ENCODE measurements at regions not wholly inside any gene's neighbourhood (a gene's known extent, or its start where the extent isn't known, plus 50 kb on each side); places are given as distances from the start of the nearest gene placed in this dataset.

- no peak for DNase-seq
- CTCF ChIA-PET: interaction anchor here (0.6 to 3.2 kb wide), 5 partner anchors 9 to 665 kb away, joined by 3 to 10 read pairs (median 4); no protein-coding TSS in a partner anchor
- H3K27ac Mint-ChIP-seq: no peak overlapping the region
- H3K9me3 Mint-ChIP-seq: no peaks in the 10 kb centered on the region
- H3K27me3 Mint-ChIP-seq: peaks cover 43% of the 10 kb centered on the region
- no peak overlapping the region for H3K4me3 Mint-ChIP-seq
- H3K4me1 Mint-ChIP-seq: peaks cover 6% of the 10 kb centered on the region
- no peaks in the 10 kb centered on the region for H3K36me3 Mint-ChIP-seq
Measured at GRCh38 chr6:159118924-159119323, 50.3 kb upstream of the FNDC1 start.

DNA sequence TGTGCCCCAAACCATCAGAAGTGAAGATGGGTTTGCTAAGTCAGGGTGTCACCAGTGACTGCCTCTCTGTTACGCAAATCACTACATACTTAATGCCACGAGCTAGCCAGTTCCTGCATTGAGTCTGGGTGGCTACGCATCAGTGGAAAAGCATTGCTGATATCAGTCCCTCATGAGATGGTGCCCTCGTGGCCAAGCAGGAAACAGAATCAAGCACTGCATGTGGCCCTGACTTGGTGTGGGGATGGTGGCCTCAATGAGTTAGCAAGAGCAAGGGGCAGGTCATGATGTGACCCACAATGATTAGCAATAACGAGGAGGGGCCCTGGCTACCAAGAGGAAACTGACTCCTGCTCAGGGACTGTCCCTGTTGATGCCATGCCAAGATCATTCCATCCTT lies 51.6 kb upstream of the FNDC1 start:
- no peaks in the 10 kb centered on the region for H3K36me3 Mint-ChIP-seq
- CTCF ChIA-PET: no interaction called here
- H3K27ac Mint-ChIP-seq: no peak overlapping the region
- H3K4me1 Mint-ChIP-seq: peaks cover 10% of the 10 kb centered on the region
- H3K4me3 Mint-ChIP-seq: no peak overlapping the region
- peaks cover 31% of the 10 kb centered on the region for H3K27me3 Mint-ChIP-seq
- no peak for DNase-seq
- H3K9me3 Mint-ChIP-seq: no peaks in the 10 kb centered on the region

GRCh38 chr6:159117046-159117445 lies 52.2 kb upstream of the FNDC1 start:
- peaks cover 10% of the 10 kb centered on the region for H3K4me1 Mint-ChIP-seq
- CTCF ChIA-PET: no interaction called here

GRCh38 chr6:159116343-159116742 lies 52.9 kb upstream of the FNDC1 start:
- Mint-ChIP-seq H3K27me3 (peaks cover 27% of the 10 kb centered on the region), H3K4me1 (peaks cover 10% of the 10 kb centered on the region), H3K27ac (no peak overlapping the region), H3K4me3 (no peak overlapping the region), H3K9me3 (no peaks in the 10 kb centered on the region), H3K36me3 (no peaks in the 10 kb centered on the region)
- CTCF ChIA-PET: interaction anchor here (1.6 to 2.2 kb wide), 2 partner anchors 18 to 144 kb away, joined by 4 to 9 read pairs; no protein-coding TSS in a partner anchor
- no peak for DNase-seq

More at GRCh38 chr6:159117046-159117445, 52.2 kb upstream of the FNDC1 start:
- Mint-ChIP-seq H3K9me3 (no peaks in the 10 kb centered on the region), H3K4me3 (no peak overlapping the region), H3K27ac (no peak overlapping the region), H3K27me3 (peaks cover 31% of the 10 kb centered on the region), H3K36me3 (no peaks in the 10 kb centered on the region)
- DNase-seq: no peak

DNA sequence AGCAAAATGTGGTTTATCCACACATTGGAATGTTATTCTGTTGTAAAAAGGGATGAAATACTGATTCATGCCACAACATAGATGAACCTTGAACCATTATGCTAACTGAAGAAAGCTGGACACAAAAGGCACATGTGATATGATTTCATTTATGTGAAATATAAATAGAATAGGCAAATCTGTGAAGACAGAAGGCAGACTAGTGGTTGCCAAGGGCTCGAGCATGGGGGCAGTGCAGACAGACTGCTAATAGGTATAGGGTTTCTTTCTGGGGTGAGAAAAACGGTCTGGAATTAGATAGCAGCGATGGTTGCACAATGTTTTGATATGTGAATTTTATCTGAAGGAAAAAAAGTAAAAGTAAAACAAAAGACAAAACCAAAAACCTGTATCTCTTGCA lies 54.6 kb upstream of the FNDC1 start:
- Mint-ChIP-seq H3K36me3 (no peaks in the 10 kb centered on the region), H3K27ac (no peak overlapping the region), H3K4me3 (no peak overlapping the region), H3K4me1 (peaks cover 23% of the 10 kb centered on the region), H3K9me3 (no peaks in the 10 kb centered on the region), H3K27me3 (peaks cover 22% of the 10 kb centered on the region)
- CTCF ChIA-PET: interaction anchor here (1.0 to 2.2 kb wide), 3 partner anchors 15 to 106 kb away, joined by 4 to 9 read pairs (median 5); no protein-coding TSS in a partner anchor
- no peak for DNase-seq

DNA sequence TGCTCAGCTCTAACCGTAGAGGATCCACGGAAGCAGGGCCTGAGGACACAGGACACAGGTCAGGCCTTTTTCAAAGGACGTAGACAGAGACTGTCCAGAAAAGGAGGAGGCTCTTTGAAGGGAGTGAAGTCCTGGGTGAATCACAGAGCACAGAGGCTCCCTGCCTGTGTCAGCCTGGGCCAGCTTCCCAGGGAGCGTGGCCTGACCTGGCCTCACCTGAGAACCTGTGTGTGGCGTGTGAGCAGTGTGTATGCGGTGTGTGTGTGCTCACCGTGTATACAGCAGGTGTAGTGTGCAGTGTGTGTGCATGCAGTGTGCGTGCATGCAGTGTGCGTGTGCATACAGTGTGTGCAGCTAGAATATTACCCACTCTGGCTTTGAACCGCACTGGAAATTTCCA lies 56.0 kb upstream of the FNDC1 start:
- Mint-ChIP-seq H3K27me3 (peaks cover 16% of the 10 kb centered on the region), H3K27ac (no peak overlapping the region), H3K9me3 (no peaks in the 10 kb centered on the region), H3K4me3 (no peak overlapping the region), H3K4me1 (peaks cover 34% of the 10 kb centered on the region), H3K36me3 (no peaks in the 10 kb centered on the region)
- CTCF ChIA-PET: interaction anchor here (0.6 to 1.3 kb wide), 5 partner anchors 9 to 105 kb away, joined by 4 to 6 read pairs (median 5); no protein-coding TSS in a partner anchor
- DNase-seq: no peak

GRCh38 chr6:159112714-159113113 lies 56.5 kb upstream of the FNDC1 start:
- Mint-ChIP-seq H3K4me1 (peaks cover 39% of the 10 kb centered on the region), H3K27me3 (peaks cover 11% of the 10 kb centered on the region), H3K4me3 (no peak overlapping the region), H3K27ac (no peak overlapping the region), H3K36me3 (no peaks in the 10 kb centered on the region), H3K9me3 (no peaks in the 10 kb centered on the region)
- DNase-seq: no peak
- CTCF ChIA-PET: interaction anchor here (0.6 to 1.3 kb wide), 5 partner anchors 8 to 104 kb away, joined by 4 to 6 read pairs (median 5); no protein-coding TSS in a partner anchor

DNA sequence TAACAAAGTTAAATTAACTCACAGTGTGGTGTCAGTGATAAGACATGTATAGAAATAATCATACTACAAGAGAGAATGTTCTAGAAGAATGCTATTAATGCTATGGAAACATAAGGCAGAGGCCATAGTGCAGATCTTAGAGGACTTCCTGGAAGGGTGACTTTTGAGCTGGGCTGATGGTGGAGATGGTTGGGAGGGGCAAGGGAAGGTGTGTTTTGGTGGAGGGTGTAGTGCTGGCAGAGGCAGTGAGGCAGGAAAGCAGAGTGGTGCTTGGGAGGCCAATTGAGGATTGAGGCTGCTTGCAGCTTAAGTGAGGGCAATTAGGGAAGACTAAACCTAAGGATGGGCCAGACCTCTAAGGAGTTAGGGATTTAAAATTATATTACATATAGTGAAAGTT lies 58.5 kb upstream of the FNDC1 start:
- Mint-ChIP-seq H3K27ac (no peak overlapping the region), H3K4me3 (no peak overlapping the region), H3K4me1 (peaks cover 54% of the 10 kb centered on the region), H3K36me3 (no peaks in the 10 kb centered on the region), H3K9me3 (no peaks in the 10 kb centered on the region), H3K27me3 (peaks cover 4% of the 10 kb centered on the region)
- CTCF ChIA-PET: interaction anchor here (1.7 to 13.3 kb wide), 7 partner anchors 9 to 104 kb away, joined by 8 to 317 read pairs (median 21); partner anchors contain the start of genes RSPH3 and TAGAP
- no peak for DNase-seq

- CTCF ChIA-PET: interaction anchor here (0.8 to 13.3 kb wide), 18 partner anchors 9 to 122 kb away, joined by 3 to 317 read pairs (median 6); partner anchors contain the start of genes RSPH3 and TAGAP
- Mint-ChIP-seq H3K4me3 (no peak overlapping the region), H3K9me3 (no peaks in the 10 kb centered on the region), H3K27ac (no peak overlapping the region), H3K27me3 (peaks cover 2% of the 10 kb centered on the region), H3K4me1 (peaks cover 60% of the 10 kb centered on the region), H3K36me3 (no peaks in the 10 kb centered on the region)
- peak; percentile 44 for DNase-seq
Measured at GRCh38 chr6:159110013-159110412, 59.2 kb upstream of the FNDC1 start.

GRCh38 chr6:159109391-159109790 lies 59.8 kb upstream of the FNDC1 start:
- DNase-seq: no peak
- CTCF ChIA-PET: interaction anchor here (0.8 to 13.3 kb wide), 18 partner anchors 10 to 121 kb away, joined by 3 to 317 read pairs (median 6); partner anchors contain the start of genes RSPH3 and TAGAP
- Mint-ChIP-seq H3K36me3 (no peaks in the 10 kb centered on the region), H3K27me3 (no peaks in the 10 kb centered on the region), H3K4me1 (peaks cover 66% of the 10 kb centered on the region), H3K4me3 (no peak overlapping the region), H3K27ac (no peak overlapping the region), H3K9me3 (no peaks in the 10 kb centered on the region)

DNA sequence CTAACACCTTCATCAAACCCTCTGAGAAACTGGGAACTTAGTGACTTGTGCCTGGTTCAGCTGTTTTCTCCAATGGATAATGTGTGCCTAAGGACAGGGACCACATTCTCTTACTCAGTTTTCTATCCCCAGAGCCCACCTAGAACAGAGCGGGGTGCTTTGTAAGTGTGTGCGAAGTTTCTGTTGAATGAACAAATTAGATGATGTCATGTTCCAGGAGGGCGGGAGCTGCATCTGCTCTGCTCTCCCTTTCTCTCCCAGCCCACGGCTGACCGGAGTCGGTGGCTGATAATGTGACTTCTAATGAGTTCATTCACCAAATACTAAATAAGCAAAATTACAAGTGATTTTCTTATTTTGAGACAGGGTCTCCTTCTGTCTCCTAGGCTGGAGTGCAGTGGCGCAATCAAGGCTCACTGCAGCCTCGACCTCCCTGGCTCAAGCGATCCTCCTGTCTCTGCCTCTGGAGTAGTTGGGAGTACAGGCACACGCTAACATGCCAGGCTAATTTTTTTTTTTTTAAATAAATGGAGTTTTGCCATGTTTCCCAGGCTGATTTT lies 60.7 kb upstream of the FNDC1 start:
- Mint-ChIP-seq H3K4me1 (peaks cover 69% of the 10 kb centered on the region), H3K9me3 (no peaks in the 10 kb centered on the region), H3K27ac (peak overlapping the region; percentile 90), H3K4me3 (no peak overlapping the region), H3K36me3 (no peaks in the 10 kb centered on the region), H3K27me3 (no peaks in the 10 kb centered on the region)
- no peak for DNase-seq
- CTCF ChIA-PET: interaction anchor here (1.1 to 13.3 kb wide), 7 partner anchors 11 to 120 kb away, joined by 4 to 317 read pairs (median 10); partner anchors contain the start of genes RSPH3 and TAGAP

- no peaks in the 10 kb centered on the region for H3K9me3 Mint-ChIP-seq
- no peaks in the 10 kb centered on the region for H3K27me3 Mint-ChIP-seq
- DNase-seq: peak; percentile 74
- H3K4me3 Mint-ChIP-seq: peak overlapping the region; percentile 49
- peaks cover 76% of the 10 kb centered on the region for H3K4me1 Mint-ChIP-seq
- H3K27ac Mint-ChIP-seq: peak overlapping the region; percentile 90
- CTCF ChIA-PET: interaction anchor here (0.6 to 13.3 kb wide), 9 partner anchors 25 to 101 kb away, joined by 3 to 317 read pairs (median 5); partner anchors contain the start of genes RSPH3 and TAGAP
- H3K36me3 Mint-ChIP-seq: no peaks in the 10 kb centered on the region
Measured at GRCh38 chr6:159107451-159108260, 61.5 kb upstream of the FNDC1 start.

DNA sequence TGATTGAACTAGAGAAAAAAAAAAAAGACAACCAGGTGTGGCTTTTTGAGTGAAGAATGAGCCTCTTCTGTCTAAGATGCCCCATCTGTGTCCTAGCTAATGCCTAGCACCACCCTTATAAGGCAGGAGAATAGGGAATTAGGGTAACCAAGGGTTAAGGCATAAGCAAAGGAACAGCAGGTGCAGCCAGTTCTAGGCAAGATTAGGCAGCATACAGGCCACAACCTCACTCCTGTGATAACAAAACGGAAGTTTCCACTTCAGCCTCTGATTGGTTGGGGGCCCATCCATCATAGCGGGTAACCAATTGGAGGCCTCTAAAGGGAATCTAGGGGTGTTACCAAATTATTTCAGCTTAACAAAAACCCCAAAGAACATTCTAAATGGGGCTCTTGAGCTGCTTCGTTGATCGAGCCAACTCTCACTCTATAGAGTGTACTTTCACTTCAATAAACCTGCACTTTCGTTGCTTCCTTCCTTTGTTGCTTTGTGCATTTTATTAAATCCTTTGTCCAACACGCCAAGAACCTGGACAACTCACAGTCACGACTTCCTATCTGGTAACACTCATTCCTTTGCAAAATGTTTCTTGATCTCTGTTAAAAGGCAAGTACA lies 61.9 kb upstream of the TAGAP start:
- H3K36me3 Mint-ChIP-seq: no peaks in the 10 kb centered on the region
- DNase-seq: peak; percentile 94
- H3K9me3 Mint-ChIP-seq: no peaks in the 10 kb centered on the region
- H3K27me3 Mint-ChIP-seq: peaks cover 7% of the 10 kb centered on the region
- H3K4me3 Mint-ChIP-seq: peak overlapping the region; percentile 49
- peaks cover 79% of the 10 kb centered on the region for H3K4me1 Mint-ChIP-seq
- CTCF ChIA-PET: interaction anchor here (0.6 to 13.3 kb wide), 10 partner anchors 8 to 100 kb away, joined by 3 to 317 read pairs (median 4); partner anchors contain the start of genes RSPH3 and TAGAP
- H3K27ac Mint-ChIP-seq: peak overlapping the region; percentile 90

- H3K4me3 Mint-ChIP-seq: no peak overlapping the region
- peaks cover 10% of the 10 kb centered on the region for H3K27me3 Mint-ChIP-seq
- CTCF ChIA-PET: interaction anchor here (0.6 to 13.3 kb wide), 6 partner anchors 29 to 421 kb away, joined by 3 to 317 read pairs (median 27); partner anchors contain the start of genes RSPH3 and TAGAP
- peak overlapping the region; percentile 90 for H3K27ac Mint-ChIP-seq
- no peak for DNase-seq
- peaks cover 80% of the 10 kb centered on the region for H3K4me1 Mint-ChIP-seq
- no peaks in the 10 kb centered on the region for H3K9me3 Mint-ChIP-seq
- no peaks in the 10 kb centered on the region for H3K36me3 Mint-ChIP-seq
Measured at GRCh38 chr6:159105716-159106115, 60.9 kb upstream of the TAGAP start.

Measured in activated naive CD4-positive, alpha-beta T cell treated with anti-CD3 and anti-CD28 coated beads, Interleukin-2, amount 10 ng/mL, durations not matched to agents 7 days and 5 days (primary cell).